ENCODE measurements at regions not wholly inside any gene's neighbourhood (a gene's known extent, or its start where the extent isn't known, plus 50 kb on each side); places are given as distances from the start of the nearest gene placed in this dataset.

GRCh38 chr2:78301166-78301789 lies 724.2 kb upstream of the REG3G start:
- TF ChIP-seq CTCF (IDR thresholded peaks at IDR 0.05) (no peak), ZFX (IDR thresholded peaks at IDR 0.05; ENCODE audit: borderline replicate concordance) (no peak)
